HepG2 (cell line): ENCODE measurements at regions not wholly inside any gene's neighbourhood (a gene's known extent, or its start where the extent isn't known, plus 50 kb on each side); places are given as distances from the start of the nearest gene placed in this dataset.
A peak's percentile ranks its signal among the peaks of the same experiment; 100 is the strongest.

Experiments
- ATAC-seq: fragments of 200-7000 bp; cut with Tn5 transposase; 3 replicates; pipeline ENCODE4 v1.9.1; 2020; ENCODE audit warnings: mild to moderate bottlenecking, moderate library complexity
- BruUV-seq: library from RNA; stranded (reverse); fragments of 400-500 nt; replicated peaks from 2 replicates; lab custom pipeline; 2021; lab: Mats Ljungman, UMichigan
- CTCF ChIA-PET: fragments of 300-600 bp; formaldehyde crosslinking; extraction: SDS; loops from one replicate; lab custom pipeline; 2021; ENCODE audit warnings: low total read pairs, inconsistent platforms, low intra/inter-chr PET ratio; lab: Yijun Ruan, JAX
- POLR2A ChIA-PET: fragments of 350-600 bp; sonication (Branson Sonifier 250); formaldehyde crosslinking; loops from one replicate; lab custom pipeline; 2020; ENCODE audit warnings: antibody characterized with exemption, inconsistent platforms; lab: Yijun Ruan, JAX
- DNase-seq: peaks from one replicate; pipeline ENCODE4 v3.0.0-alpha.2; 2015; ENCODE audit warnings: low spot score
- FAIRE-seq: peaks from 3 replicates; lab custom pipeline; 2011; peaks lifted over from hg19 to GRCh38; lab: Jason Lieb, UNC
- H2AFZ ChIP-seq: one replicate; pipeline ENCODE4 v1.6.1; 2011; ENCODE audit warnings: low read length, inconsistent platforms
- H3K27ac ChIP-seq: fragments of 300-600 bp; 3 replicates; pipeline ENCODE4 v1.8.0; 2011; ENCODE audit warnings: mixed run types, mild to moderate bottlenecking, mixed read lengths, low read length, inconsistent platforms; ENCODE audit not compliant: insufficient read depth; ENCODE audit errors: extremely low read length
- H3K27me3 ChIP-seq, 2 experiments: fragments of 200-600 bp in 1 of 2; 2 replicates in 1 of 2; 3 replicates in 1 of 2; pipeline versions ENCODE4 v1.6.0 to v1.8.0; 2011; ENCODE audit warnings: low read length in 2 of 2, mild to moderate bottlenecking in 2 of 2, moderate library complexity in 2 of 2, inconsistent platforms in 1 of 2; ENCODE audit not compliant: insufficient read depth in 2 of 2, control insufficient read depth in 1 of 2
- H3K36me3 ChIP-seq, 2 experiments: fragments of 200-600 bp in 1 of 2; replicated peaks in 1 of 2; 2 replicates in 1 of 2; 3 replicates in 1 of 2; pipeline versions ENCODE4 v1.5.1 to v1.8.0; 2011; ENCODE audit warnings: low read length in 2 of 2, inconsistent platforms in 1 of 2; ENCODE audit not compliant: insufficient read depth in 2 of 2, control insufficient read depth in 1 of 2
- H3K4me1 ChIP-seq: 2 replicates; pipeline ENCODE4 v1.5.1; 2012; ENCODE audit warnings: low read length, inconsistent platforms; ENCODE audit not compliant: insufficient read depth
- H3K4me2 ChIP-seq: 2 replicates; pipeline ENCODE4 v1.6.0; 2011; ENCODE audit warnings: low read depth, low read length, inconsistent platforms
- H3K4me3 ChIP-seq, 3 experiments: fragments of 200-600 bp in 1 of 3; sonication (generic), shearing (Covaris generic) in 1 of 3; replicated peaks in 1 of 3; 2 replicates each; pipeline ENCODE4 v1.5.1; 2011 to 2016; ENCODE audit warnings: low read length in 3 of 3, inconsistent platforms in 2 of 3, low read depth in 2 of 3, mild to moderate bottlenecking in 2 of 3, control low read depth in 1 of 3, mixed read lengths in 1 of 3; ENCODE audit not compliant: insufficient read depth in 1 of 3
- H3K79me2 ChIP-seq: one replicate; pipeline ENCODE4 v1.6.1; 2011; ENCODE audit warnings: low read length, inconsistent platforms; ENCODE audit not compliant: insufficient read depth
- H3K9ac ChIP-seq: 2 replicates; pipeline ENCODE4 v1.6.0; 2011; ENCODE audit warnings: mild to moderate bottlenecking, low read depth, low read length, inconsistent platforms; ENCODE audit not compliant: insufficient read depth
- H3K9me3 ChIP-seq: 2 replicates; pipeline ENCODE4 v1.5.1; 2012; ENCODE audit warnings: mild to moderate bottlenecking, low read length
- H4K20me1 ChIP-seq: 2 replicates; pipeline ENCODE4 v1.6.0; 2011; ENCODE audit warnings: inconsistent platforms, mild to moderate bottlenecking, low read length, moderate library complexity; ENCODE audit not compliant: insufficient read depth
- FOXA1 ChIP-seq, 2 experiments: fragments of 450-650 bp in 1 of 2; sonication (generic) in 1 of 2; formaldehyde crosslinking in 1 of 2; IDR thresholded peaks; 2 replicates each; pipeline versions ENCODE4 v1.4.0 to v1.6.1; 2016 to 2020; ENCODE audit warnings: missing genetic modification reagents in 1 of 2
- ISL2 ChIP-seq: sonication (generic); formaldehyde crosslinking; IDR thresholded peaks from 2 replicates; pipeline ENCODE4 v1.5.0; 2020; ENCODE audit warnings: missing genetic modification reagents
- KDM4B ChIP-seq: sonication (generic); formaldehyde crosslinking; IDR thresholded peaks from 2 replicates; pipeline ENCODE4 v1.4.0; 2020; ENCODE audit warnings: missing genetic modification reagents
- KLF16 ChIP-seq, 2 experiments: sonication (generic) in 1 of 2; formaldehyde crosslinking in 1 of 2; IDR thresholded peaks; 2 replicates each; pipeline versions ENCODE4 v1.6.1 to v1.8.0; 2016 to 2023; ENCODE audit warnings: missing genetic modification reagents in 2 of 2, missing compliant biosample characterization in 1 of 2
- MTF1 ChIP-seq: sonication (generic); formaldehyde crosslinking; IDR thresholded peaks from 2 replicates; pipeline ENCODE4 v1.5.0; 2020; ENCODE audit warnings: missing genetic modification reagents
- POLR2AphosphoS5 ChIP-seq: IDR thresholded peaks from 2 replicates; pipeline ENCODE4 v1.6.1; 2012; ENCODE audit warnings: low read depth, low read length
- RARA ChIP-seq: IDR thresholded peaks from 2 replicates; pipeline ENCODE4 v1.6.1; 2016; ENCODE audit warnings: missing genetic modification reagents, missing compliant biosample characterization
- RCOR2 ChIP-seq: IDR thresholded peaks from 2 replicates; pipeline ENCODE4 v1.6.1; 2016; ENCODE audit warnings: missing biosample characterization, missing genetic modification reagents
- SKI ChIP-seq: fragments of 450-650 bp; IDR thresholded peaks from one replicate; pipeline ENCODE4 v1.6.1; 2018; ENCODE audit warnings: mild to moderate bottlenecking; ENCODE audit not compliant: partially characterized antibody
- SOX13 ChIP-seq, 3 experiments: fragments of 450-650 bp in 1 of 3; sonication (generic) in 1 of 3; formaldehyde crosslinking in 1 of 3; IDR thresholded peaks in 2 of 3; conservative IDR thresholded peaks in 1 of 3; 2 replicates each; pipeline versions ENCODE4 v1.5.0 to v1.6.1; 2016 to 2020; ENCODE audit warnings: antibody characterized with exemption in 1 of 3, mild to moderate bottlenecking in 1 of 3, missing compliant biosample characterization in 1 of 3, missing genetic modification reagents in 1 of 3, moderate library complexity in 1 of 3
- TGIF2 ChIP-seq: IDR thresholded peaks from 2 replicates; pipeline ENCODE4 v1.6.1; 2016; ENCODE audit warnings: control low read depth, missing compliant biosample characterization
- ZNF775 ChIP-seq: sonication (generic); formaldehyde crosslinking; IDR thresholded peaks from 2 replicates; pipeline ENCODE4 v1.4.0; 2020; ENCODE audit warnings: missing genetic modification reagents, mild to moderate bottlenecking, moderate library complexity, borderline replicate concordance
- WGBS: methylation state at CpG from one replicate; pipeline ENCODE4 v1.1.6; 2017; ENCODE audit warnings: low lambda C conversion rate; 5-methylcytosine and 5-hydroxymethylcytosine counted together
- in situ Hi-C: cut with HindIII; loops from 2 replicates; pipeline ENCODE4 v1.10.0; 2017; ENCODE audit warnings: low pct_unique_long_range_greater_than_20kb; ENCODE audit not compliant: extremely low pct_ligation_motif_present
- intact Hi-C: fragments of 100-400 bp; cut with micrococcal nuclease; formaldehyde crosslinking; loops from one replicate; pipeline ENCODE4 v1.10.0; 2022; ENCODE audit not compliant: unreplicated experiment
- TF ChIP-seq, protein P1 (sequence below): IDR thresholded peaks from 2 replicates; pipeline ENCODE4 v1.6.1; 2016
- TF ChIP-seq, protein P2 (sequence below): sonication (generic); formaldehyde crosslinking; IDR thresholded peaks from 2 replicates; pipeline ENCODE4 v1.4.0; 2020; ENCODE audit warnings: mild to moderate bottlenecking, missing genetic modification reagents
- TF ChIP-seq, protein P3 (sequence below): sonication (generic); formaldehyde crosslinking; IDR thresholded peaks from 2 replicates; pipeline ENCODE4 v1.4.0; 2020; ENCODE audit warnings: missing genetic modification reagents
- TF ChIP-seq, protein P4 (sequence below): sonication (generic); formaldehyde crosslinking; IDR thresholded peaks from 2 replicates; pipeline ENCODE4 v1.5.0; 2020; ENCODE audit warnings: missing genetic modification reagents

DNA sequence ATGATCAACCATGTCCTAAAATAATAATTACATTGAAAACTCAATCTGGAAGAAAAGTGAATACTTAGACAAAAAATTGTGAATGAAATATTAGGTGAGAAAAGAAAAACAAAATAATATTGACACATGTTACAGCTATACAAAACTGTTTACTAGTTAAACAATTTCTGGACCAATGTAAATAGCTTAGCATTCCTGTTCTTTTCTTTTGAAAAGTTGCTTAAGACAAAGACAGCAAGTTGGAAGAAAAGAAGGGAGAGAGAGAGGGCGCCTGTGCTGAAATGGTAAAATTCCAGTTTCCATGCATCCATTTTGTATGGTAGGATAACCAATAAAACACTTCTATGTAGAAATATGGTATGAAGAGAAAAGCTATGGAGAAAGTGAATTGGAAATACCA is 94.1 kb upstream of the RFX8 start (continued):
- peak in 1 of 2 experiments; percentile 63; a peak in 1 of 4 replicates for TF ChIP-seq KLF16 (CRISPR knock-in tag; IDR thresholded peaks at IDR 0.05)
- TF ChIP-seq ISL2 (CRISPR knock-in tag), result peak; percentile 72; the same call in 1 of the 2 replicates
- no peak for TF ChIP-seq SOX13 (IDR thresholded peaks at IDR 0.05)
- TF ChIP-seq SOX13 (CRISPR knock-in tag; conservative IDR thresholded peaks at IDR 0.05 in 1 of 2, IDR thresholded peaks at IDR 0.05 in 1 of 2), result peak in 1 of 2 experiments; percentile 72; a peak in 2 of 4 replicates
- TF ChIP-seq RARA (CRISPR knock-in tag), result peak; percentile 50; the same call in 1 of the 2 replicates
- TF ChIP-seq, protein P1, sequence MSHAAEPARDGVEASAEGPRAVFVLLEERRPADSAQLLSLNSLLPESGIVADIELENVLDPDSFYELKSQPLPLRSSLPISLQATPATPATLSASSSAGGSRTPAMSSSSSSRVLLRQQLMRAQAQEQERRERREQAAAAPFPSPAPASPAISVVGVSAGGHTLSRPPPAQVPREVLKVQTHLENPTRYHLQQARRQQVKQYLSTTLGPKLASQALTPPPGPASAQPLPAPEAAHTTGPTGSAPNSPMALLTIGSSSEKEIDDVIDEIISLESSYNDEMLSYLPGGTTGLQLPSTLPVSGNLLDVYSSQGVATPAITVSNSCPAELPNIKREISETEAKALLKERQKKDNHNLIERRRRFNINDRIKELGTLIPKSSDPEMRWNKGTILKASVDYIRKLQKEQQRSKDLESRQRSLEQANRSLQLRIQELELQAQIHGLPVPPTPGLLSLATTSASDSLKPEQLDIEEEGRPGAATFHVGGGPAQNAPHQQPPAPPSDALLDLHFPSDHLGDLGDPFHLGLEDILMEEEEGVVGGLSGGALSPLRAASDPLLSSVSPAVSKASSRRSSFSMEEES (CRISPR knock-in tag), result no peak
- 0 out of 2 replicates have a peak, but pooled peaks have one; percentile 40 for TF ChIP-seq FOXA1 (IDR thresholded peaks at IDR 0.05)
- TF ChIP-seq FOXA1 (CRISPR knock-in tag; IDR thresholded peaks at IDR 0.05), result peak; percentile 59; the same call in 1 of the 2 replicates
- no peak for TF ChIP-seq KDM4B (CRISPR knock-in tag)
- TF ChIP-seq RCOR2 (CRISPR knock-in tag), result peak; percentile 77

DNA sequence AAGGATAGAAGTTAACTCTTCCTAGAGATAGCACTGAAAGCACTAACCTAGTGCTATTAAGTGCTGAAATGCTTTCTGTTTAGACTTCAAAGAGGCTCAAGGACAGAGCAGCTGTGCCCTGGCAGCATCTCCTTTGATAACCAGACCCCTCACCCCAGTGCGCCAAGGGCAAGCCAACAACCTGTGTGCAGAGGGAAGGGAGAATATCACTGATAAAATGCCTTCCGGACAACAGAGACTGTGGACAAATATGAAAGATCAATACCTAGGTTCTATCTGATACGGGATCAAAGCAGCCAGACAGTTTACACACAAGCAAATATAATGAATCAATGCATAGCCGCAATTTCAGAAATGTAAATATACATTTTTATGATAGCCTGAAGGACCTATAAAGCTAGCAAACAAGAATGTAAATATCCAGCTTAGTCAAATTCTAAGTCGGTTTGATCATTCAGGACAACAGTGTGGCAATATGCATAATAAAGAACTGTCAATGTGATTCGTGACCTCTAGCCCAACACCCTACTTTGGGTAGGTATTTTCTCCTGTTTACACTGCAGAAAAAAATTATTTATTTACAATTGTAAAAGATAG is 91.8 kb upstream of the RFX8 start:
- under 1% methylated on average over 6 of the region's 6 CpGs for WGBS
- TF ChIP-seq MTF1 (CRISPR knock-in tag) (peak; percentile 92; the same call in 1 of the 2 replicates), TGIF2 (CRISPR knock-in tag) (peak; percentile 90), ZNF775 (CRISPR knock-in tag) (peak; percentile 87), POLR2AphosphoS5 (no peak), SKI (peak; percentile 100)
- TF ChIP-seq, protein P2, sequence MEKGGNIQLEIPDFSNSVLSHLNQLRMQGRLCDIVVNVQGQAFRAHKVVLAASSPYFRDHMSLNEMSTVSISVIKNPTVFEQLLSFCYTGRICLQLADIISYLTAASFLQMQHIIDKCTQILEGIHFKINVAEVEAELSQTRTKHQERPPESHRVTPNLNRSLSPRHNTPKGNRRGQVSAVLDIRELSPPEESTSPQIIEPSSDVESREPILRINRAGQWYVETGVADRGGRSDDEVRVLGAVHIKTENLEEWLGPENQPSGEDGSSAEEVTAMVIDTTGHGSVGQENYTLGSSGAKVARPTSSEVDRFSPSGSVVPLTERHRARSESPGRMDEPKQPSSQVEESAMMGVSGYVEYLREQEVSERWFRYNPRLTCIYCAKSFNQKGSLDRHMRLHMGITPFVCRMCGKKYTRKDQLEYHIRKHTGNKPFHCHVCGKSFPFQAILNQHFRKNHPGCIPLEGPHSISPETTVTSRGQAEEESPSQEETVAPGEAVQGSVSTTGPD (CRISPR knock-in tag), result peak; percentile 86
- TF ChIP-seq, protein P3, sequence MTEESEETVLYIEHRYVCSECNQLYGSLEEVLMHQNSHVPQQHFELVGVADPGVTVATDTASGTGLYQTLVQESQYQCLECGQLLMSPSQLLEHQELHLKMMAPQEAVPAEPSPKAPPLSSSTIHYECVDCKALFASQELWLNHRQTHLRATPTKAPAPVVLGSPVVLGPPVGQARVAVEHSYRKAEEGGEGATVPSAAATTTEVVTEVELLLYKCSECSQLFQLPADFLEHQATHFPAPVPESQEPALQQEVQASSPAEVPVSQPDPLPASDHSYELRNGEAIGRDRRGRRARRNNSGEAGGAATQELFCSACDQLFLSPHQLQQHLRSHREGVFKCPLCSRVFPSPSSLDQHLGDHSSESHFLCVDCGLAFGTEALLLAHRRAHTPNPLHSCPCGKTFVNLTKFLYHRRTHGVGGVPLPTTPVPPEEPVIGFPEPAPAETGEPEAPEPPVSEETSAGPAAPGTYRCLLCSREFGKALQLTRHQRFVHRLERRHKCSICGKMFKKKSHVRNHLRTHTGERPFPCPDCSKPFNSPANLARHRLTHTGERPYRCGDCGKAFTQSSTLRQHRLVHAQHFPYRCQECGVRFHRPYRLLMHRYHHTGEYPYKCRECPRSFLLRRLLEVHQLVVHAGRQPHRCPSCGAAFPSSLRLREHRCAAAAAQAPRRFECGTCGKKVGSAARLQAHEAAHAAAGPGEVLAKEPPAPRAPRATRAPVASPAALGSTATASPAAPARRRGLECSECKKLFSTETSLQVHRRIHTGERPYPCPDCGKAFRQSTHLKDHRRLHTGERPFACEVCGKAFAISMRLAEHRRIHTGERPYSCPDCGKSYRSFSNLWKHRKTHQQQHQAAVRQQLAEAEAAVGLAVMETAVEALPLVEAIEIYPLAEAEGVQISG (CRISPR knock-in tag), result peak; percentile 90
- TF ChIP-seq, protein P4, sequence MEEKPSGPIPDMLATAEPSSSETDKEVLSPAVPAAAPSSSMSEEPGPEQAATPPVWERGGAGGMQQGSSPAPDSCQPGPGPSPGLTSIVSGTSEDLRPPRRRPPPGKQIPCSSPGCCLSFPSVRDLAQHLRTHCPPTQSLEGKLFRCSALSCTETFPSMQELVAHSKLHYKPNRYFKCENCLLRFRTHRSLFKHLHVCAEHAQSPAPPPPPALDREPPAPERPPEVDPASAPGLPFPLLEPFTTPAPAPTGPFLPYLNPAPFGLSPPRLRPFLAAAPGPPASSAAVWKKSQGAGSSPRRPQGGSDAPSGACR (CRISPR knock-in tag), result peak; percentile 96

More for the DNA sequence above, 91.8 kb upstream of the RFX8 start:
- peak overlapping the region in 1 of 3 experiments; percentile 19; a peak in 1 of 6 replicates for H3K4me3 ChIP-seq
- H3K36me3 ChIP-seq, result no peaks in the 10 kb centered on the region
- ATAC-seq (peak; percentile 97), DNase-seq (peak; percentile 100), FAIRE-seq (peak; percentile 97)
- H3K9me3 ChIP-seq, result no peaks in the 10 kb centered on the region
- intact Hi-C loops (loop anchor here (1.0 to 5.0 kb wide), 8 partner anchors 10 to 265 kb away; partner anchors contain the start of gene MAP4K4), in situ Hi-C loops (no loop called here)
- H4K20me1 ChIP-seq, result no peaks in the 10 kb centered on the region
- H2AFZ ChIP-seq, result no peak overlapping the region
- ChIA-PET POLR2A (interaction anchor here (0.9 to 3.7 kb wide), 25 partner anchors 8 to 313 kb away, joined by 3 to 46 read pairs (median 6); partner anchors contain the start of gene MAP4K4), CTCF (interaction anchor here (1.5 kb wide), 1 partner anchor 9 kb away, joined by 4 read pairs; no protein-coding TSS in a partner anchor)
- no peaks in the 10 kb centered on the region for H3K79me2 ChIP-seq
- BruUV-seq, result no TSS peak
- H3K27me3 ChIP-seq, result no peaks in the 10 kb centered on the region
- H3K27ac ChIP-seq, result peak overlapping the region; percentile 67
- no peak overlapping the region for H3K9ac ChIP-seq
- peaks cover 82% of the 10 kb centered on the region for H3K4me1 ChIP-seq
- H3K4me2 ChIP-seq, result peak overlapping the region; percentile 55
